Omental fat pad (tissue), 3 donors: ENCODE measurements at regions not wholly inside any gene's neighbourhood (a gene's known extent, or its start where the extent isn't known, plus 50 kb on each side); places are given as distances from the start of the nearest gene placed in this dataset.

Source experiments
- ATAC-seq: fragments of 150-250 bp; one replicate; pipeline ENCODE4 v1.9.1; 2016; ENCODE audit warnings: mild to moderate bottlenecking, moderate library complexity; ENCODE audit not compliant: low FRiP score
- DNase-seq: peaks from one replicate; pipeline ENCODE4 v3.0.0-alpha.2; 2019; ENCODE audit warnings: low spot score
- CTCF ChIP-seq, 3 donors: fragments of 450-650 bp; IDR thresholded peaks; one replicate each; pipeline ENCODE4 v1.5.1; 2016 to 2017; ENCODE audit warnings: antibody characterized with exemption in 3 of 3, mild to moderate bottlenecking in 3 of 3, moderate library complexity in 2 of 3

- no peak for ATAC-seq
Measured at GRCh38 chr7:81079746-81080145, 160.9 kb upstream of the SEMA3C start.

GRCh38 chr7:81075150-81075549 lies 156.3 kb upstream of the SEMA3C start:
- no peak for ATAC-seq

More at GRCh38 chr7:81079746-81080145, 160.9 kb upstream of the SEMA3C start:
- TF ChIP-seq CTCF (IDR thresholded peaks at IDR 0.05): no peak
- DNase-seq: no peak

GRCh38 chr7:81074406-81074805 lies 155.6 kb upstream of the SEMA3C start:
- DNase-seq (no peak), ATAC-seq (no peak)
- no peak for TF ChIP-seq CTCF (IDR thresholded peaks at IDR 0.05)

More at GRCh38 chr7:81075150-81075549, 156.3 kb upstream of the SEMA3C start:
- no peak for DNase-seq
- TF ChIP-seq CTCF (IDR thresholded peaks at IDR 0.05): no peak

- ATAC-seq: no peak
- DNase-seq: no peak
- no peak for TF ChIP-seq CTCF (IDR thresholded peaks at IDR 0.05)
Measured at GRCh38 chr7:81073931-81074251, 155.0 kb upstream of the SEMA3C start.

- DNase-seq (no peak), ATAC-seq (no peak)
- no peak for TF ChIP-seq CTCF (IDR thresholded peaks at IDR 0.05)
Measured at GRCh38 chr7:81070956-81071355, 152.1 kb upstream of the SEMA3C start.

GRCh38 chr7:81066797-81067196 lies 147.9 kb upstream of the SEMA3C start:
- no peak for DNase-seq
- no peak for TF ChIP-seq CTCF (IDR thresholded peaks at IDR 0.05)
- ATAC-seq: no peak

- DNase-seq (no peak), ATAC-seq (no peak)
- TF ChIP-seq CTCF (IDR thresholded peaks at IDR 0.05): no peak
Measured at GRCh38 chr7:81064426-81064825, 145.6 kb upstream of the SEMA3C start.
